ENCODE measurements at regions not wholly inside any gene's neighbourhood (a gene's known extent, or its start where the extent isn't known, plus 50 kb on each side); places are given as distances from the start of the nearest gene placed in this dataset.

GRCh38 chr5:98637557-98637956 is 135.9 kb upstream of the RGMB start:
- TF ChIP-seq CTCF (IDR thresholded peaks at IDR 0.05) (no peak), POLR2A (IDR thresholded peaks at IDR 0.05) (no peak), POLR2AphosphoS5 (IDR thresholded peaks at IDR 0.05; ENCODE audit: insufficient read depth in 1 of 2, low read depth in 1 of 2) (no peak)
- no peak overlapping the region for H3K27ac ChIP-seq
- no peaks in the 10 kb centered on the region for H3K4me1 ChIP-seq
- DNase-seq (ENCODE audit: extremely low spot score in 2 of 2), result no peak
- H3K36me3 ChIP-seq, result no peaks in the 10 kb centered on the region
- no peaks in the 10 kb centered on the region for H3K27me3 ChIP-seq
- H3K4me3 ChIP-seq, result no peak overlapping the region
- H3K9me3 ChIP-seq, result no peaks in the 10 kb centered on the region
- intact Hi-C loops (cut with DNase I), result no loop called here

GRCh38 chr5:98638111-98638510 is 135.4 kb upstream of the RGMB start:
- DNase-seq (ENCODE audit: extremely low spot score in 2 of 2), result no peak
- intact Hi-C loops (cut with DNase I), result no loop called here
- H3K4me1 ChIP-seq, result no peaks in the 10 kb centered on the region

GRCh38 chr5:98638701-98639100 is 134.8 kb upstream of the RGMB start:
- Histone ChIP-seq H3K9me3 (no peaks in the 10 kb centered on the region), H3K4me3 (no peak overlapping the region), H3K27me3 (no peaks in the 10 kb centered on the region), H3K27ac (no peak overlapping the region), H3K36me3 (no peaks in the 10 kb centered on the region), H3K4me1 (no peaks in the 10 kb centered on the region)
- no peak for DNase-seq (ENCODE audit: extremely low spot score in 2 of 2)
- TF ChIP-seq CTCF (IDR thresholded peaks at IDR 0.05), result no peak
- intact Hi-C loops (cut with DNase I), result no loop called here

More at GRCh38 chr5:98638111-98638510, 135.4 kb upstream of the RGMB start:
- no peaks in the 10 kb centered on the region for H3K27me3 ChIP-seq
- TF ChIP-seq POLR2A (IDR thresholded peaks at IDR 0.05) (no peak), POLR2AphosphoS5 (IDR thresholded peaks at IDR 0.05; ENCODE audit: insufficient read depth in 1 of 2, low read depth in 1 of 2) (no peak), CTCF (IDR thresholded peaks at IDR 0.05) (no peak)
- no peaks in the 10 kb centered on the region for H3K9me3 ChIP-seq
- H3K4me3 ChIP-seq, result no peak overlapping the region
- H3K27ac ChIP-seq, result no peak overlapping the region
- no peaks in the 10 kb centered on the region for H3K36me3 ChIP-seq

GRCh38 chr5:98639274-98639673 is 134.2 kb upstream of the RGMB start:
- H3K4me1 ChIP-seq, result no peaks in the 10 kb centered on the region
- H3K36me3 ChIP-seq, result no peaks in the 10 kb centered on the region
- no peak for TF ChIP-seq POLR2AphosphoS5 (IDR thresholded peaks at IDR 0.05; ENCODE audit: insufficient read depth in 1 of 2, low read depth in 1 of 2)
- TF ChIP-seq CTCF (IDR thresholded peaks at IDR 0.05), result no peak
- TF ChIP-seq POLR2A (IDR thresholded peaks at IDR 0.05), result no peak
- no peak for DNase-seq (ENCODE audit: extremely low spot score in 2 of 2)
- no peaks in the 10 kb centered on the region for H3K9me3 ChIP-seq
- no peak overlapping the region for H3K4me3 ChIP-seq
- intact Hi-C loops (cut with DNase I), result no loop called here
- no peaks in the 10 kb centered on the region for H3K27me3 ChIP-seq
- no peak overlapping the region for H3K27ac ChIP-seq

- H3K4me1 ChIP-seq, result no peaks in the 10 kb centered on the region
- no peak overlapping the region for H3K27ac ChIP-seq
- intact Hi-C loops (cut with DNase I), result no loop called here
- no peaks in the 10 kb centered on the region for H3K9me3 ChIP-seq
- no peaks in the 10 kb centered on the region for H3K27me3 ChIP-seq
- no peaks in the 10 kb centered on the region for H3K36me3 ChIP-seq
- no peak for DNase-seq (ENCODE audit: extremely low spot score in 2 of 2)
- no peak for TF ChIP-seq CTCF (IDR thresholded peaks at IDR 0.05)
- TF ChIP-seq POLR2AphosphoS5 (IDR thresholded peaks at IDR 0.05; ENCODE audit: insufficient read depth in 1 of 2, low read depth in 1 of 2), result no peak
- TF ChIP-seq POLR2A (IDR thresholded peaks at IDR 0.05), result no peak
- no peak overlapping the region for H3K4me3 ChIP-seq
These were observed 131.8 kb upstream of the RGMB start for GRCh38 chr5:98641671-98642070.
